ENCODE measurements at regions not wholly inside any gene's neighbourhood (a gene's known extent, or its start where the extent isn't known, plus 50 kb on each side); places are given as distances from the start of the nearest gene placed in this dataset.

- CTCF ChIA-PET = no interaction called here
- TF ChIP-seq CTCF (IDR thresholded peaks at IDR 0.05; ENCODE audit: control extremely low read depth, extremely low read depth, low read depth, missing control alignments) = no peak
- POLR2A ChIA-PET = no interaction called here
- no peak for DNase-seq (ENCODE audit: extremely low spot score)
Observed at GRCh38 chr5:10036136-10036815, 213.4 kb downstream of the ATPSCKMT start.

DNA sequence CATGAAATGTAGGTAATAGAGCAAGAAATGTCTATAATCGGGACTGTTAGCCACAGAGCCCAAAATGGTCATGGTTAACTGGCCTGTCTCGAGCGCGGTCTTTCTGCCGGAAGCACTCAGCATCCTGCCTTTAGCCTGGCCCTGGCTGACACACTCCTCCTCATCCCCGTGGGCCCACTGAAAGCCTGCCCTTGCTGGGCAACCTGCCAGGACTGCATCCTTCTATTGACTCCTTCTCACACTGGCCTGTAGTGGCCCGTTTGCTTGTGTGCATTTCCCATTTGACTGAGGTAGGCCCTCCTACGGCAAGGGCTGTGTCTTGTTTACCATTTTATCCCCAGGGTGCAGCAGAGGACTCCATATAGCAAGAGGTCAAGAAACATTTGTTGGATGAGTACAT, 215.7 kb downstream of the ATPSCKMT start:
- no peak for TF ChIP-seq CTCF (IDR thresholded peaks at IDR 0.05; ENCODE audit: control extremely low read depth, extremely low read depth, low read depth, missing control alignments)
- ChIA-PET CTCF (no interaction called here), POLR2A (no interaction called here)
- no peak for DNase-seq (ENCODE audit: extremely low spot score)

DNA sequence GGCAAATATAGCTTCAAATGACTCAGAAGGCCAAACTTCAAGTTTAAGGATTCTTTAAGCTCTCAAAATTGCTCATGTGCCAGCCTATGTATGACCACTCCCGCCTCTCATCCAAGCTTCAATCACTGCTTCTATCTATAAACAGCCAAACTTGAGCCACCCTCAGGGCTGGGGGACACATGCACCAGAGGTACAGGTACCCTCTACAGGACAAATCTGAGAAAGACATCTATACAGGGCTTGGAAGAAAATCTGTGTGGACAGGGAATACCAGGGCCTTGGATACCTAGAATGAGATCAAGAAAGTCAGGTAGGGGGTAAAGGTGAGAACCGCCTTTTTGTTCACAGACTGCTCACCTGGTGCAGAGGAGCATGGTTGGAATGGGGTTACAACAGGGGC, 217.9 kb downstream of the ATPSCKMT start:
- no peak for TF ChIP-seq CTCF (IDR thresholded peaks at IDR 0.05; ENCODE audit: control extremely low read depth, extremely low read depth, low read depth, missing control alignments)
- CTCF ChIA-PET = no interaction called here
- POLR2A ChIA-PET = no interaction called here
- DNase-seq (ENCODE audit: extremely low spot score) = no peak

GRCh38 chr5:10030219-10030831, 219.4 kb downstream of the ATPSCKMT start:
- DNase-seq (ENCODE audit: extremely low spot score) = no peak
- CTCF ChIA-PET = interaction anchor here (0.9 to 1.4 kb wide), 3 partner anchors 18 to 665 kb away, joined by 3 to 4 read pairs (median 3); no protein-coding TSS in a partner anchor
- POLR2A ChIA-PET = no interaction called here
- TF ChIP-seq CTCF (IDR thresholded peaks at IDR 0.05; ENCODE audit: control extremely low read depth, extremely low read depth, low read depth, missing control alignments) = peak; percentile 21

GRCh38 chr5:10023494-10023893, 226.2 kb downstream of the ATPSCKMT start:
- no peak for TF ChIP-seq CTCF (IDR thresholded peaks at IDR 0.05; ENCODE audit: control extremely low read depth, extremely low read depth, low read depth, missing control alignments)
- ChIA-PET POLR2A (no interaction called here), CTCF (no interaction called here)
- no peak for DNase-seq (ENCODE audit: extremely low spot score)

DNA sequence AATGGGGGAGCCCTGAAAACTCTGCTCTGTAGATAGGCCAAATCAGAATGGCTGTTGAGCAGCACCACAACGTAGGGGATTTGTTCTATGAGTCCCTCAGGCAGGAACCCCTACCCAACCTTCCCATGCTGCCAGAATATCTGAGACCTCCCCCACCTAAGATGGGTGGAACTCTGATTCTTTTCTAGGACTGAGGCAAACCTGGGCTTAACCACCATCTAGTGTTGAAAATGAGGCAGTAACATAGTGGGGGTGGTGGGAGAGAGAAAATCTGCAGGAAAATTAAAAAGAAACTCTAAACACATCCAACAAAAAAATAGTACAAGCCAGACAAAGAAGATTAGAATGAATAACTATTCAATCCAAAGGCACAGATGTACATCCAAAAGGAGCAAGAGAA, 228.4 kb downstream of the ATPSCKMT start:
- no peak for DNase-seq (ENCODE audit: extremely low spot score)
- no peak for TF ChIP-seq CTCF (IDR thresholded peaks at IDR 0.05; ENCODE audit: control extremely low read depth, extremely low read depth, low read depth, missing control alignments)
- POLR2A ChIA-PET = no interaction called here
- CTCF ChIA-PET = no interaction called here
